Esophagus squamous epithelium (tissue), 4 donors: ENCODE measurements at regions not wholly inside any gene's neighbourhood (a gene's known extent, or its start where the extent isn't known, plus 50 kb on each side); places are given as distances from the start of the nearest gene placed in this dataset.

Source experiments
- CTCF ChIP-seq, 6 experiments: fragments of 450-650 bp in 4 of 6; fragments of 200-600 bp in 2 of 6; sonication (generic) in 2 of 6; IDR thresholded peaks; one replicate each; pipeline ENCODE4 v1.5.1; 2016 to 2019; ENCODE audit warnings: antibody characterized with exemption in 6 of 6, mild to moderate bottlenecking in 4 of 6, moderate library complexity in 4 of 6
- POLR2A ChIP-seq, 4 donors: fragments of 450-650 bp; IDR thresholded peaks; one replicate each; pipeline ENCODE4 v1.6.1; 2017; ENCODE audit warnings: antibody characterized with exemption in 4 of 4, mild to moderate bottlenecking in 4 of 4, moderate library complexity in 3 of 4

GRCh38 chr21:31607791-31608190 is 51.7 kb upstream of the SOD1 start:
- TF ChIP-seq CTCF (IDR thresholded peaks at IDR 0.05): no peak
- no peak for TF ChIP-seq POLR2A (IDR thresholded peaks at IDR 0.05)
